GM12891 (cell line): ENCODE measurements at regions not wholly inside any gene's neighbourhood (a gene's known extent, or its start where the extent isn't known, plus 50 kb on each side); places are given as distances from the start of the nearest gene placed in this dataset.

Experiments
- PAX5 ChIP-seq: IDR thresholded peaks from 2 replicates; pipeline ENCODE4 v1.6.1; 2011; ENCODE audit warnings: low read length, moderate library complexity, mild to moderate bottlenecking; ENCODE audit not compliant: insufficient read depth, severe bottlenecking
- POLR2A ChIP-seq: IDR thresholded peaks from 2 replicates; pipeline ENCODE4 v1.6.1; 2011; ENCODE audit warnings: low read depth, low read length, control low read depth
- POLR2AphosphoS5 ChIP-seq: IDR thresholded peaks from 2 replicates; pipeline ENCODE4 v1.6.1; 2011; ENCODE audit warnings: low read depth, low read length, control low read depth
- POU2F2 ChIP-seq: IDR thresholded peaks from 2 replicates; pipeline ENCODE4 v1.6.1; 2011; ENCODE audit warnings: low read depth, mild to moderate bottlenecking, control low read depth, low read length, moderate library complexity
- TAF1 ChIP-seq: IDR thresholded peaks from 2 replicates; pipeline ENCODE4 v1.6.1; 2011; ENCODE audit warnings: low read depth, low read length, control low read depth

DNA sequence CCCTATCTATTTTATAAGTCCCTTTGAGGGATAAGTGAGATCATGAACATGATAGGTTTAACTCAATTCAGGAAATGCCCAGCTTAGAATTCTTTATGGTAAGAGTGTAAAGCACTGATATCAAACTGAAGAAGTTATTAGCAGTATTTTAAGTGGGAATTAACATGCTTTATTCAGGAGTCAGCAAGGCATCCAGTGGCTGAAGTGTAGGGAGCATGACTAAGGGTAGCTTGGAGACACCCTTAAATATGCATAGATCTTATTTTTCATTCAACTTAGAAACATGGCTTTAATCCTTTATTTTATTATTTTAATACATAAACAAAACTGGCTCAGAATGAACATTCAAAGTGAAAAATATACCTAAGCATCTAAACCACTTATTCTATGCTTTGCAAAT lies 158.3 kb upstream of the LPP start:
- TF ChIP-seq POLR2AphosphoS5 (no peak), POLR2A (no peak), TAF1 (no peak), PAX5 (no peak), POU2F2 (no peak)
